ENCODE measurements at regions not wholly inside any gene's neighbourhood (a gene's known extent, or its start where the extent isn't known, plus 50 kb on each side); places are given as distances from the start of the nearest gene placed in this dataset.
"Not testable (repeated sequence)": the region's sequence is repeated elsewhere in the genome, so short reads cannot be mapped to it uniquely, and the experiment has no call there.

GRCh38 chr9:89680547-89681467, 76.0 kb downstream of the GADD45G start:
- no peak overlapping the region for H3K27ac Mint-ChIP-seq
- no peak overlapping the region for H3K4me3 Mint-ChIP-seq
- ATAC-seq (no peak), DNase-seq (ENCODE audit: low spot score in 2 of 2) (no peak)
- no peaks in the 10 kb centered on the region for H3K4me1 Mint-ChIP-seq
- H3K36me3 Mint-ChIP-seq: no peaks in the 10 kb centered on the region
- H3K9me3 Mint-ChIP-seq: no peaks in the 10 kb centered on the region

- not testable (repeated sequence) for H3K36me3 Mint-ChIP-seq; H3K4me1 Mint-ChIP-seq; H3K27ac Mint-ChIP-seq; DNase-seq (ENCODE audit: low spot score in 2 of 2); ATAC-seq; H3K9me3 Mint-ChIP-seq; H3K4me3 Mint-ChIP-seq
Observed at GRCh38 chr9:89681468-89681859, 76.7 kb downstream of the GADD45G start.

- DNase-seq (ENCODE audit: low spot score in 2 of 2) (no peak), ATAC-seq (peak; percentile 11)
- no peaks in the 10 kb centered on the region for H3K36me3 Mint-ChIP-seq
- no peak overlapping the region for H3K27ac Mint-ChIP-seq
- no peak overlapping the region for H3K4me3 Mint-ChIP-seq
- no peaks in the 10 kb centered on the region for H3K9me3 Mint-ChIP-seq
- peaks cover 7% of the 10 kb centered on the region for H3K4me1 Mint-ChIP-seq
Observed at GRCh38 chr9:89683626-89684025, 78.8 kb downstream of the GADD45G start.

- H3K27ac Mint-ChIP-seq: no peak overlapping the region
- no peak for ATAC-seq
- peaks cover 7% of the 10 kb centered on the region for H3K4me1 Mint-ChIP-seq
- DNase-seq (ENCODE audit: low spot score in 2 of 2): no peak
- H3K4me3 Mint-ChIP-seq: no peak overlapping the region
- H3K36me3 Mint-ChIP-seq: no peaks in the 10 kb centered on the region
- no peaks in the 10 kb centered on the region for H3K9me3 Mint-ChIP-seq
Observed at GRCh38 chr9:89684218-89684617, 79.4 kb downstream of the GADD45G start.

- H3K27ac Mint-ChIP-seq: no peak overlapping the region
- DNase-seq (ENCODE audit: low spot score in 2 of 2) (no peak), ATAC-seq (no peak)
- H3K4me3 Mint-ChIP-seq: no peak overlapping the region
- peaks cover 7% of the 10 kb centered on the region for H3K4me1 Mint-ChIP-seq
- H3K36me3 Mint-ChIP-seq: no peaks in the 10 kb centered on the region
- H3K9me3 Mint-ChIP-seq: no peaks in the 10 kb centered on the region
Observed at GRCh38 chr9:89684912-89685636, 80.3 kb downstream of the GADD45G start.

GRCh38 chr9:89685698-89686097, 80.9 kb downstream of the GADD45G start:
- Mint-ChIP-seq H3K27ac (no peak overlapping the region), H3K9me3 (no peaks in the 10 kb centered on the region), H3K4me1 (peaks cover 10% of the 10 kb centered on the region), H3K4me3 (no peak overlapping the region), H3K36me3 (no peaks in the 10 kb centered on the region)
- DNase-seq (ENCODE audit: low spot score in 2 of 2) (no peak), ATAC-seq (no peak)

GRCh38 chr9:89686126-89686525, 81.3 kb downstream of the GADD45G start:
- ATAC-seq (no peak), DNase-seq (ENCODE audit: low spot score in 2 of 2) (no peak)
- Mint-ChIP-seq H3K4me1 (peaks cover 15% of the 10 kb centered on the region), H3K27ac (no peak overlapping the region), H3K9me3 (no peaks in the 10 kb centered on the region), H3K36me3 (no peaks in the 10 kb centered on the region), H3K4me3 (no peak overlapping the region)

- Mint-ChIP-seq H3K27ac (no peak overlapping the region), H3K36me3 (no peaks in the 10 kb centered on the region), H3K4me1 (peaks cover 16% of the 10 kb centered on the region), H3K4me3 (no peak overlapping the region), H3K9me3 (no peaks in the 10 kb centered on the region)
- DNase-seq (ENCODE audit: low spot score in 2 of 2) (no peak), ATAC-seq (peak; percentile 15)
Observed at GRCh38 chr9:89686621-89687020, 81.8 kb downstream of the GADD45G start.

GRCh38 chr9:89687188-89687587, 82.4 kb downstream of the GADD45G start:
- DNase-seq (ENCODE audit: low spot score in 2 of 2): no peak
- ATAC-seq: no peak
- no peak overlapping the region for H3K27ac Mint-ChIP-seq
- H3K4me3 Mint-ChIP-seq: no peak overlapping the region
- H3K9me3 Mint-ChIP-seq: no peaks in the 10 kb centered on the region
- no peaks in the 10 kb centered on the region for H3K36me3 Mint-ChIP-seq
- H3K4me1 Mint-ChIP-seq: peaks cover 16% of the 10 kb centered on the region

GRCh38 chr9:89687848-89688247, 83.0 kb downstream of the GADD45G start:
- no peak overlapping the region for H3K4me3 Mint-ChIP-seq
- DNase-seq (ENCODE audit: low spot score in 2 of 2): no peak
- no peaks in the 10 kb centered on the region for H3K36me3 Mint-ChIP-seq
- H3K27ac Mint-ChIP-seq: no peak overlapping the region
- ATAC-seq: no peak
- no peaks in the 10 kb centered on the region for H3K9me3 Mint-ChIP-seq
- peaks cover 16% of the 10 kb centered on the region for H3K4me1 Mint-ChIP-seq

- not testable (repeated sequence) for H3K4me3 Mint-ChIP-seq; H3K9me3 Mint-ChIP-seq; H3K36me3 Mint-ChIP-seq; DNase-seq (ENCODE audit: low spot score in 2 of 2); H3K27ac Mint-ChIP-seq; ATAC-seq
- H3K4me1 Mint-ChIP-seq: peaks cover 16% of the 10 kb centered on the region
Observed at GRCh38 chr9:89689321-89689720, 84.5 kb downstream of the GADD45G start.

- Mint-ChIP-seq H3K4me1 (peaks cover 16% of the 10 kb centered on the region), H3K9me3 (no peaks in the 10 kb centered on the region), H3K27ac (peak overlapping the region; percentile 50), H3K36me3 (no peaks in the 10 kb centered on the region), H3K4me3 (no peak overlapping the region)
- ATAC-seq (peak; percentile 75), DNase-seq (ENCODE audit: low spot score in 2 of 2) (no peak)
Observed at GRCh38 chr9:89690334-89690912, 85.6 kb downstream of the GADD45G start.

- ATAC-seq: no peak
- no peaks in the 10 kb centered on the region for H3K36me3 Mint-ChIP-seq
- no peak overlapping the region for H3K27ac Mint-ChIP-seq
- peaks cover 17% of the 10 kb centered on the region for H3K4me1 Mint-ChIP-seq
- DNase-seq (ENCODE audit: low spot score in 2 of 2): no peak
- no peak overlapping the region for H3K4me3 Mint-ChIP-seq
- no peaks in the 10 kb centered on the region for H3K9me3 Mint-ChIP-seq
Observed at GRCh38 chr9:89695441-89695891, 90.7 kb downstream of the GADD45G start.

GRCh38 chr9:89695979-89696378, 91.2 kb downstream of the GADD45G start:
- not testable (repeated sequence) for DNase-seq (ENCODE audit: low spot score in 2 of 2); H3K27ac Mint-ChIP-seq; H3K36me3 Mint-ChIP-seq; ATAC-seq; H3K4me3 Mint-ChIP-seq; H3K9me3 Mint-ChIP-seq
- peaks cover 14% of the 10 kb centered on the region for H3K4me1 Mint-ChIP-seq

- no peaks in the 10 kb centered on the region for H3K36me3 Mint-ChIP-seq
- ATAC-seq (no peak), DNase-seq (ENCODE audit: low spot score in 2 of 2) (no peak)
- H3K27ac Mint-ChIP-seq: peak overlapping the region; percentile 56
- H3K4me1 Mint-ChIP-seq: peaks cover 15% of the 10 kb centered on the region
- no peak overlapping the region for H3K4me3 Mint-ChIP-seq
- H3K9me3 Mint-ChIP-seq: no peaks in the 10 kb centered on the region
Observed at GRCh38 chr9:89696780-89697179, 92.0 kb downstream of the GADD45G start.

All from stimulated activated effector memory CD8-positive, alpha-beta T cell treated with anti-CD3 and anti-CD28 coated beads, Interleukin-12 subunit alpha, Interleukin-12 subunit beta, amount 100 ng/mL, for 72 hours (primary cell).